ENCODE measurements at regions not wholly inside any gene's neighbourhood (a gene's known extent, or its start where the extent isn't known, plus 50 kb on each side); places are given as distances from the start of the nearest gene placed in this dataset.
"Not testable (repeated sequence)": the region's sequence is repeated elsewhere in the genome, so short reads cannot be mapped to it uniquely, and the experiment has no call there.

DNA sequence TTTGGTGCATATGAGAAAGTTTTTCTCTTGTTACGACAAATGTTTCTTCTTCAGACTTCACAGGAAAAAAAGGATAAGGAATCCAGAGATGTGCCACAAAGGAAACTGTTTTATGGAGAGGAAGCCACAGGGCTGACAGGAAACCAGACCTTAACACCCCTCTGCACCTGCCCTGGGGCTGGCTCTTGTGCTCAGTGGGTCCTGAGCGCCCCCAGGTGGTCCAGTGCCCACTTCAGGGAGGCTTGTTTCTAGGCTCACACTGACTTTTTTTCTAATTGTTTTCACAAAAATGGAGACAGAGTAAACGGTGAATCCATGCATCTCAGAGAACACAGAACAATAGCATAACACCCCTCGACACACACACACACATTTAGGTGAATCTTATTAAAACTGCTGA, 951.2 kb downstream of the TMEM121 start:
- not testable (repeated sequence) for FAIRE-seq; DNase-seq (ENCODE audit: insufficient read length)

DNA sequence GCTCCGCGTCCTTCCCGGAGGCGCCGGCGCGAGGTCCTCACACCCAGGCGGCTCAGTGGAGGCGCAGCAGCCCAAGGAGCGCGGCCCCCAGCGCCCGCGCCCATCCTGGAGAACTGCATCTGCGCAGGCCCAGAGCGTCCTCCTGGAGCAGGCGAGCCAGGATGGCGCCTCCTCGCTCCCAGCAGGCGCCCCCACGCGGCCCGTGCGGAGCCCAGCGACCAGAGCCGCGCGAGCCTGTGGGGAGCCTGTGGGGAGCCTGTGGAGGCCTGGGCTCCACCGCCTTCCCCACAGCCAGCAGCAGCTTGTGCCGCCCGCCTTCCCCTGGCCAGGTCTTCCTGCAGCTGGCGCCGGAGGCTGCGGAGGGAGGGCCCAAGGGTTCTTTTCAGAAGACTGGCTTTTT, 953.9 kb downstream of the TMEM121 start:
- not testable (repeated sequence) for FAIRE-seq; DNase-seq (ENCODE audit: insufficient read length)

DNA sequence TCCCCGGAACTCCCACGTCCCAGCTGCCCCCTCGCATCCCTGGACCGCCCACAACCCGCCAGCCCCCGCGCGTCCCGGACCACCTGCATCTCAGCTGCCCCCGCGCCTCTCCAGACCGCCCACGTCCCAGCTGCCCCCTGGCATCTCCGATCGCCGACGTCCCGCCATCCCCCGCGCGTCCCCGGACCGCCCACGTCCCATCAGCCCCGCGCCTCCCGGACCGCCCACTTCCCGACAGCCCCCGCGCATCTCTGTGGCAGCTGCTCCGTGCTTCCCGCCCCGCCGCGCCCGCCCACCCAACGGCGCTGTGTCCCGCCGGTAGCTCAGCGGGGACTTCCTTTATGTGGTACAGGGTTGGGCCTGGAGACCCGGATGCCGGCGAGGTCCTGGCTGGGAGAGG, 955.8 kb downstream of the TMEM121 start:
- not testable (repeated sequence) for DNase-seq (ENCODE audit: insufficient read length); FAIRE-seq

DNA sequence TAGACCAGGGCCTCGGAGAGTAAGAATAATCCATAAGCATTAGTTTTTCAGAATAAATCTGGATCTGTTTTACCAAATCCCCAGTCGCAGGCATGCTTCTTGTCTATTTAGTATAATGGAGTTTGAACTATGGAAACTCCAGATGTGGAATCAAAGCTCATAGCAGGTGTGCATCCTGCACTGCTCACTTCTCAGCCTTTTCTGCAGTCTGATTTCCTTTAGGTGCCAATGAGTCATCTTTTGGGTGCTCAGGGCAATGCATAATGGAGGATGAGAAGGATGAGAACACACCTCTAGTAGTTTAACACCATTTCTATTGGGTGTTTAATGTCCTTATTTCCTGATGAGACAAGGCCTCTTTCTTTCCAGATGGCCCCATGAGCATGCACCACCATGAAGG, 961.2 kb downstream of the TMEM121 start:
- TF ChIP-seq TAF1 (IDR thresholded peaks at IDR 0.05; ENCODE audit: borderline replicate concordance, low read depth, low read length) (no peak), POLR2AphosphoS5 (IDR thresholded peaks at IDR 0.05; ENCODE audit: low read depth, low read length) (no peak), POLR2A (IDR thresholded peaks at IDR 0.05; ENCODE audit: low read depth, low read length) (no peak)
- FAIRE-seq (no peak), DNase-seq (ENCODE audit: insufficient read length) (no peak)

DNA sequence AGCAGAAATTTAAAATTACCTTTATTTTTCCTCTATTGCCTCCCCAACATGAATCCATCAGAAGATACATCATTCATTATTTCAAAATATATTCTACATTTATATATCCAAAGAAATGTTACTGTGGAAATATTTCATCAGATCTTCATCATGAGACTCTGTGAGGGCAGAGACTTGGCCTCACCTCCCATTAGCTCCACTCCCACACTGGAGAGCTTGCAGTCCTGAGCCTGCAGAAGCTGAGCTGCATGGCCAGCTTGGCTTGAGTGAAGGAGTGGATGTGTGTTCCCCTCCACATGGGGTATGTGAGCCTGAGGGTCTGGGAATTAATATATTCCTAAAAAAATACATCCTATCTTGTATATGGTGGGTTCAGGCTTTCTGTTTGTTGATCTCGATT, 961.9 kb downstream of the TMEM121 start:
- no peak for TF ChIP-seq POLR2AphosphoS5 (IDR thresholded peaks at IDR 0.05; ENCODE audit: low read depth, low read length)
- no peak for TF ChIP-seq TAF1 (IDR thresholded peaks at IDR 0.05; ENCODE audit: borderline replicate concordance, low read depth, low read length)
- TF ChIP-seq POLR2A (IDR thresholded peaks at IDR 0.05; ENCODE audit: low read depth, low read length) = no peak
- no peak for DNase-seq (ENCODE audit: insufficient read length)
- no peak for FAIRE-seq

DNA sequence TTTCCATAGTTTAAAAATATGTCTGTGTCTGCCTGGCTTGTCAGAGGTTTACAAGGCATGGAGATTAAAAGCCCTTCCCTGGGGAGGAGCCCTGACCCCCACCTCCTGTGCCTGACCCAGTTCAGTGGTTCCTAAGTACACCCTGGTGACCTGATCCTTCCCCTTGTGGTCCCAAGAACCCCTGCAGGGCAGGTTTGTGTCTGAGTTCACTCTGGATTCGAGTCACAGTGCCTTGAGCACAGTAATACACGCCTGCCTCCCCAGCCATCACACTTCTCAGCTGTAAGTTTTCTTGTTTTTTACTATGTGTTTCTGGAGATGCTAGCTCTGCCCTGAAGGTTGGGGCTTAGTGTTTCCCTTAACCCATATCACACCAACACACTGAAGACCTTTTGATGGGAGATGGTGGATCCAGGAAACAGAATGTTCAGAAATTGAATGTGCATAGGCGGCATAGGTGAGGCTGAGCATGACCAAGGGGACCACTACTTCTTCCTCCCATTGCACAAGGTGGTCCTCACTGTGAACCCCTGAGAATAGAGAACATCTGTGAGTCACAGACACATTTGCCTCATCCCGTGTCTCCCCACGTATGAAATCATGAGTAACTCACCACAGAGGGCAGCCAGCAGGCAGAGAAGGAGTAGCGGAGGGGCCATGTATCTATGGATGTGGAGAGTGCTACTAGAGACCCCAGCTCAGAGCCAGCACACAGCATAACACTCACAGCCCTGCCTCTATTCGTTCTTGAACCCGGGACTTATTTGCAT, 962.9 kb downstream of the TMEM121 start:
- TF ChIP-seq POLR2AphosphoS5 (IDR thresholded peaks at IDR 0.05; ENCODE audit: low read depth, low read length) (no peak), TAF1 (IDR thresholded peaks at IDR 0.05; ENCODE audit: borderline replicate concordance, low read depth, low read length) (no peak), POLR2A (IDR thresholded peaks at IDR 0.05; ENCODE audit: low read depth, low read length) (no peak)
- no peak for DNase-seq (ENCODE audit: insufficient read length)
- FAIRE-seq = no peak

DNA sequence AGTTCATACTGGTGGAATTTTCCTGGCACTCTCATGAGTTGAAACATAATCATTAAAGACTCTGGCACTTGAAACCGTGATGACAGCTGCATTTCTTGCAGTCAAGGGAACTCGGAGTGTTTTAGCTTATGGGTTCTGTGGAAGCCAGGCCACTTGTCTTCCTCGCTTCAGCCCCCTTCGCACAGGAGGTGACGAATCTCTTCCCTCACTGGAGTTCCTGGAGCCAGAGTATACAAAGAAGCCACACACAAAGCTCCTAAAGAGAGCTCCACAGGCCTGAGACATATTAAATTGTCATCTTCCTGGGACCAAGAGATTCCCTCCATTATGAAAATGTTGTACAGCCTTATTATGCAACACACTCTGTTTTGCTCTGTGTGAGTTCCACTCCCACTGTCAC, 964.1 kb downstream of the TMEM121 start:
- DNase-seq (ENCODE audit: insufficient read length) = no peak
- no peak for FAIRE-seq
- TF ChIP-seq POLR2AphosphoS5 (IDR thresholded peaks at IDR 0.05; ENCODE audit: low read depth, low read length) (no peak), POLR2A (IDR thresholded peaks at IDR 0.05; ENCODE audit: low read depth, low read length) (no peak), TAF1 (IDR thresholded peaks at IDR 0.05; ENCODE audit: borderline replicate concordance, low read depth, low read length) (no peak)

DNA sequence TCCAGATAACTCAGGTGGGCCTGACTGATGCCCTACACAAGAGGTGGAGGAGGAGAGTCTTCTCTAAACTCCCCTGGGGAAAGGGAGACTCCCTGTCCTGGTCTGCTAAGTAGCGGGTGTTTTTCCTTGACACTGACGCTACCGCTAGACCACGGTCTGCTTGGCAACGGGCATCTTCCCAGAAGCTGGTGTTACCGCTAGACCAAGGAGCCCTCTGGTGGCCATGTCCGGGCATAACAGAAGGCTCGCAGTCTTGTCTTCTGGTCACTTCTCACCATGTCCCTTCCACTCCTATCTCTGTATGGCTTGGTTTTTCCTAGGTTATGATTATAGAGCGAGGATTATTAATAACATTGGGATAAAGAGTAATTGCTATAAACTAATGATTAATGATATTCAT, 965.5 kb downstream of the TMEM121 start:
- TF ChIP-seq POLR2AphosphoS5 (IDR thresholded peaks at IDR 0.05; ENCODE audit: low read depth, low read length) (no peak), TAF1 (IDR thresholded peaks at IDR 0.05; ENCODE audit: borderline replicate concordance, low read depth, low read length) (no peak), POLR2A (IDR thresholded peaks at IDR 0.05; ENCODE audit: low read depth, low read length) (no peak)
- peak; percentile 60 for FAIRE-seq
- DNase-seq (ENCODE audit: insufficient read length) = no peak

DNA sequence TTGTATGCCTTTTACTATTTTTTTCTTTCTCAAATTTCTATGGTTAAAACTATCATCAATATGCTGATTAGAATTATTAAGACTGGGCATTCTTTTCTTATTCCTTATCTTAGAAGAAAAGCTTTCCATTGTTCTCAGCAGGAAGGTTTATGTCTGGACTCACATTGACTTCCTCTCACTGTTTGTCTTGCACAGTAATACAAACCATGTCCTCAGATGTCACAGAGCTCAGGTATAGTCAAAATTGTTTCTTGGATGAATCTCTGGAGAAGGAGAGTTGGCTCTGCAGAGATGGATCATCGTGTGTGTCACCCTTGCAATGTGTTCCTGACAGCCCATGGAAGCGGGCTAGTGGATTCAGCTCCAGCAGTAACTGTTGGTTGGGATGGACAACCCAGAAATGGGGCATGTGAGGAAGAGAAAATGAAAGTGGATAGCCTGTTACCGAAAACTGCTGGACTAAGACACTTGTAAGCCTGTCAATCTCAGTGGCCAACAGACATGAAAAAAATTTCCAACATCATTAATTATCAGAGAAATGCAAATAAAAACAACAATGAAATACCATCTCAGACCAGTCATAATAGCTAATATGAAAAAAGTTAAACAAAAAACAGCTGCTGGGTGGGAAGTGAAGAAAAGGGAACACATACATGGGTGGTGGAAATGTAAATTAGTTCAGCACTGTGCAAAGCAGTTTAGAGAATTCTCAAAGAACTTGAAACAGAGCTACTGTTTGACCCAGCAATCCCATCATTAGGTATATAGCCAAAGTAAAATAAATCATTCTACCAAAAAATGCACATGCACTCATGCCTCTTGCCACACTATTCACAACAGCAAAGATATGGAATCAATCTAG, 967.8 kb downstream of the TMEM121 start:
- DNase-seq (ENCODE audit: insufficient read length) (no peak), FAIRE-seq (no peak)
- TF ChIP-seq TAF1 (IDR thresholded peaks at IDR 0.05; ENCODE audit: borderline replicate concordance, low read depth, low read length) (no peak), POLR2AphosphoS5 (IDR thresholded peaks at IDR 0.05; ENCODE audit: low read depth, low read length) (no peak), POLR2A (IDR thresholded peaks at IDR 0.05; ENCODE audit: low read depth, low read length) (no peak)

DNA sequence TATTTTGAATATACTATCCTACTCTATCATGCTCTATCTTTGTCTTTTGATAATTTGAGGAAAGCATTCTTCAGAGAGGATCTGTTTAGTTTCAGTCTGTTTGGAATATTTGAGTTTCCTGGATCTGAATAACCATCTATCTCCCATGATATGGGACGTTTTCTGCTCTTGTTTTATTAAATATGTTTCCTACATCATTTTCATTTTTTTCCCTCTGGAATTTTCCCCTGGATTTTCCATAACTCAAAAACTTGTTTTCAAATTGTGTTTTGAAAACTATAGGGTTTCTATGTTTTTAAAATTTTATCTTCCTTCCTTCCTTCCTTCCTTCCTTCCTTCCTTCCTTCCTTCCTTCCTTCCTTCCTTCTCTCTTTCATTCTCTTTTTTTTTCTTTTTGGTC, 974.2 kb downstream of the TMEM121 start:
- TF ChIP-seq POLR2A (IDR thresholded peaks at IDR 0.05; ENCODE audit: low read depth, low read length) = no peak
- TF ChIP-seq TAF1 (IDR thresholded peaks at IDR 0.05; ENCODE audit: borderline replicate concordance, low read depth, low read length) = no peak
- no peak for TF ChIP-seq POLR2AphosphoS5 (IDR thresholded peaks at IDR 0.05; ENCODE audit: low read depth, low read length)
- DNase-seq (ENCODE audit: insufficient read length) = no peak
- no peak for FAIRE-seq

DNA sequence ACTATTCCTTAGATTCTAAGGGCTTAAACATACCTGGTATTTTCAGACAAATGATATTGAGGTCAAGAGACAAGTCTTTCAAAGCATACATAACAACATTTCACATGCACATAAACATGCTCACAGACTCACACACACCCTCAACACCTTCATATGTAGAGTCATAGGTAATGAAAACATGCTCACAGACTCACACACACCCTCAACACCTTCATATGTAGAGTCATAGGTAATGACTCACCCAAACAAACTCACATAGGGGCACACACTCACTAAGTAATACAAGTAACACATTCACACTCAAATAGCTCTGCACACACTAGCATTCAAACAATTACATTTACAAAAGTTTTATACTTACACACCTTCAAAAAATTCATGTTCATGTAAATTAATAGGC, 975.5 kb downstream of the TMEM121 start:
- DNase-seq (ENCODE audit: insufficient read length) (no peak), FAIRE-seq (no peak)
- no peak for TF ChIP-seq POLR2AphosphoS5 (IDR thresholded peaks at IDR 0.05; ENCODE audit: low read depth, low read length)
- no peak for TF ChIP-seq TAF1 (IDR thresholded peaks at IDR 0.05; ENCODE audit: borderline replicate concordance, low read depth, low read length)
- no peak for TF ChIP-seq POLR2A (IDR thresholded peaks at IDR 0.05; ENCODE audit: low read depth, low read length)

DNA sequence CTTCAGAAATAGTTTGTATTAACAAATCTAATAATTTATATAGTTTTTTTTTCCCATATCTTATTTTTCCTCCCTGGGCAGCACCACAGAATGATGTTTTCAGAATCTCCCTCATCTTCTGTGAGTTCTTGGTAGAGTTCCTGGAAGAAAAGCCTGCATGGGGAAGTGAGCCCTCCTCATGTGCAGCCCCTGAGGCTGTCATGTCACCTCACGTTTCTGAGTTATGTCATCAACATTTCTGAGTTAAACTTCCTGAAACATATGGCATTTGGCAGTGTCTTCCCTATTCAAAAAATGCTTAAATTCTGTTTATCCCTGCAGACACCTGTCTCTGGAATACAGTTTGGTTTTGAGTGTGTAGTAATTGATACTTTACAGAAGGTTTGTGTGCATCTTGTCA, 979.0 kb downstream of the TMEM121 start:
- FAIRE-seq (no peak), DNase-seq (ENCODE audit: insufficient read length) (no peak)
- TF ChIP-seq POLR2AphosphoS5 (IDR thresholded peaks at IDR 0.05; ENCODE audit: low read depth, low read length) (no peak), POLR2A (IDR thresholded peaks at IDR 0.05; ENCODE audit: low read depth, low read length) (no peak), TAF1 (IDR thresholded peaks at IDR 0.05; ENCODE audit: borderline replicate concordance, low read depth, low read length) (no peak)
